ENCODE measurements at regions not wholly inside any gene's neighbourhood (a gene's known extent, or its start where the extent isn't known, plus 50 kb on each side); places are given as distances from the start of the nearest gene placed in this dataset.

DNA sequence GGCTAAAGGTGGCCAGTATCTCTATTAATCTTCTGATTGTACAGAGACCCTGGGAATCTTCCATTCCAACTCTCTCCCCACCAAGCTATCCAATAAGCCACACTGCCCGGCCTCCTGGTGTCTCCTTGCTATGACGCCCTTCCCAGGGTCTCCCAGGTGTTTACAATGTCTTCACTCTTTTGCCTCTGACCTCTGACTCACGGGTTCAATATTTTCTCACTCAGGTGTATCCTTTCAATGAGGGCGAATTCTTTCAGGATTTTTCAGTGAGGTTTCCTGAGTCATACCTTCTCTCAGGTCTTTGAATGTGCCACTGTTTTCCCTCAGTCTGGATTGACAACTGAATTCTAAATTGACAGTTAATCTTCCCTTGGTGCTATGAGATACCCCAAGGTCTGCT is 53.7 kb upstream of the IRX4 start:
- no TSS peak for BruUV-seq (replicated peaks)
- no peak for FAIRE-seq

DNA sequence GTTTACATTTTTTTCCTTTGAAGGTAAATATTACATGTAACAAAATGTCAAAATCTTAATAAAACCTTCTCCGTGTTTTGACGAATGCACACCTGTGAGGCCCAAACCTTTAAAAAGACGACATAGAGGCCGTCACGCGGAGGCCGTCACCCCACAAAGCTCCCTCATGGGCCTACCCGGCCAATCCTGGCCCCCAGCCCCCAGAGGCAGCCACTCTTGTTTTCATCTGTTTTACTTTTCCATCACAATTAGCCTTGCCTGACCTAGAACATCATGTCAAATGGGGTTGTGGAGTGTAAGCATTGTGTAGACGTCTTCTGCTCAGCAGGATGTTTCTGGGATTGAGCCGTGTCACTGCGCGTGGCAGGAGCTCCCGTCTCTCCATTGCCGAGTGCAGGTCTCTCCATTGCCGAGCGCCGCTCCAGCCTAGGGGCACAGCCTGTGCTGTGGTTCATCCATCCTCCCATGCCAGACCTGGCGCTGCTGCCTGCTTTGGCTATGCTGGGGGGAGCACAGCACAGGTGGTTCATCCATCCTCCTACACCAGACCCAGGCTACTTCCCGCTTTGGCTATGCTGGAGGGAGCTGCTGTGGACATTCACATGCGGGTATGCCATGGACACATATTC is 52.2 kb upstream of the IRX4 start:
- DNase-seq (ENCODE audit: low read depth, low spot score) (no peak), FAIRE-seq (no peak)
- TF ChIP-seq GATA2 (IDR thresholded peaks at IDR 0.05; ENCODE audit: insufficient read depth, insufficient read length, low read depth, low read length) (no peak), EZH2 (IDR thresholded peaks at IDR 0.05; ENCODE audit: borderline replicate concordance, low read depth, low read length, severe bottlenecking) (no peak), POLR2AphosphoS5 (IDR thresholded peaks at IDR 0.05; ENCODE audit: insufficient read depth, low read depth, low read length) (no peak), JUN (IDR thresholded peaks at IDR 0.05; ENCODE audit: borderline replicate concordance, insufficient read depth, insufficient read length, low read depth) (no peak), POLR2A (IDR thresholded peaks at IDR 0.05; ENCODE audit: low read depth, low read length) (no peak), MYC (IDR thresholded peaks at IDR 0.05; ENCODE audit: low read depth, low read length) (no peak), FOS (IDR thresholded peaks at IDR 0.05; ENCODE audit: borderline replicate concordance, insufficient read depth, low read length) (no peak)
- TF ChIP-seq, protein P1, sequence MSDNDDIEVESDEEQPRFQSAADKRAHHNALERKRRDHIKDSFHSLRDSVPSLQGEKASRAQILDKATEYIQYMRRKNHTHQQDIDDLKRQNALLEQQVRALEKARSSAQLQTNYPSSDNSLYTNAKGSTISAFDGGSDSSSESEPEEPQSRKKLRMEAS (IDR thresholded peaks at IDR 0.05; ENCODE audit: insufficient read depth, insufficient read length) = no peak
- TF ChIP-seq, protein P2, sequence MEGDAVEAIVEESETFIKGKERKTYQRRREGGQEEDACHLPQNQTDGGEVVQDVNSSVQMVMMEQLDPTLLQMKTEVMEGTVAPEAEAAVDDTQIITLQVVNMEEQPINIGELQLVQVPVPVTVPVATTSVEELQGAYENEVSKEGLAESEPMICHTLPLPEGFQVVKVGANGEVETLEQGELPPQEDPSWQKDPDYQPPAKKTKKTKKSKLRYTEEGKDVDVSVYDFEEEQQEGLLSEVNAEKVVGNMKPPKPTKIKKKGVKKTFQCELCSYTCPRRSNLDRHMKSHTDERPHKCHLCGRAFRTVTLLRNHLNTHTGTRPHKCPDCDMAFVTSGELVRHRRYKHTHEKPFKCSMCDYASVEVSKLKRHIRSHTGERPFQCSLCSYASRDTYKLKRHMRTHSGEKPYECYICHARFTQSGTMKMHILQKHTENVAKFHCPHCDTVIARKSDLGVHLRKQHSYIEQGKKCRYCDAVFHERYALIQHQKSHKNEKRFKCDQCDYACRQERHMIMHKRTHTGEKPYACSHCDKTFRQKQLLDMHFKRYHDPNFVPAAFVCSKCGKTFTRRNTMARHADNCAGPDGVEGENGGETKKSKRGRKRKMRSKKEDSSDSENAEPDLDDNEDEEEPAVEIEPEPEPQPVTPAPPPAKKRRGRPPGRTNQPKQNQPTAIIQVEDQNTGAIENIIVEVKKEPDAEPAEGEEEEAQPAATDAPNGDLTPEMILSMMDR (IDR thresholded peaks at IDR 0.05; ENCODE audit: extremely low read depth in 1 of 2, insufficient read depth in 1 of 2, low read depth in 1 of 2, low read length in 2 of 2) = no peak
- H3K79me2 ChIP-seq (ENCODE audit: control insufficient read depth, insufficient read depth, low read length) = no peaks in the 10 kb centered on the region
- no peaks in the 10 kb centered on the region for H3K9me3 ChIP-seq (replicated peaks; ENCODE audit: control insufficient read depth, insufficient read depth, low read length)
- H3K9me1 ChIP-seq (replicated peaks; ENCODE audit: control insufficient read depth, extremely low read depth, insufficient read depth, low read length) = no peaks in the 10 kb centered on the region
- dilution Hi-C loops (cut with MboI; ENCODE audit: extremely low pct_ligation_motif_present, low sequenced_read_pairs) = no loop called here
- H3K36me3 ChIP-seq (ENCODE audit: control insufficient read depth in 2 of 2, extremely low read depth in 1 of 2, insufficient read depth in 2 of 2, low read length in 2 of 2) = no peaks in the 10 kb centered on the region
- H3K27ac ChIP-seq (ENCODE audit: insufficient read depth, low read depth, low read length) = no peak overlapping the region
- H3K4me1 ChIP-seq (ENCODE audit: control insufficient read depth, extremely low read depth, insufficient read depth, low read length) = no peaks in the 10 kb centered on the region
- no peaks in the 10 kb centered on the region for H4K20me1 ChIP-seq (replicated peaks; ENCODE audit: control insufficient read depth, extremely low read depth, insufficient read depth, low read length)
- POLR2A ChIA-PET = no interaction called here
- H3K4me2 ChIP-seq (ENCODE audit: insufficient read depth, low read length) = no peak overlapping the region
- H3K27me3 ChIP-seq (ENCODE audit: control insufficient read depth in 2 of 2, insufficient read depth in 2 of 2, low read length in 2 of 2) = peaks cover 7 to 10% of the 10 kb centered on the region in 2 experiments
- H3K9ac ChIP-seq (replicated peaks; ENCODE audit: extremely low read depth, insufficient read depth, low read length) = no peak overlapping the region
- H3K4me3 ChIP-seq (replicated peaks in 1 of 3; ENCODE audit: insufficient read depth in 1 of 3, low read depth in 1 of 3, low read length in 3 of 3) = no peak overlapping the region
- intact Hi-C loops (cut with micrococcal nuclease) = no loop called here
- H2AFZ ChIP-seq (ENCODE audit: low read depth, low read length) = no peak overlapping the region
- BruUV-seq (replicated peaks) = no TSS peak
- CTCF ChIA-PET = no interaction called here

More for the DNA sequence above, 53.7 kb upstream of the IRX4 start:
- H3K79me2 ChIP-seq (ENCODE audit: control insufficient read depth, insufficient read depth, low read length) = no peaks in the 10 kb centered on the region
- no peaks in the 10 kb centered on the region for H3K4me1 ChIP-seq (ENCODE audit: control insufficient read depth, extremely low read depth, insufficient read depth, low read length)
- no peaks in the 10 kb centered on the region for H3K9me1 ChIP-seq (replicated peaks; ENCODE audit: control insufficient read depth, extremely low read depth, insufficient read depth, low read length)
- intact Hi-C loops (cut with micrococcal nuclease) = no loop called here
- H3K4me3 ChIP-seq (replicated peaks in 1 of 3; ENCODE audit: insufficient read depth in 1 of 3, low read depth in 1 of 3, low read length in 3 of 3) = no peak overlapping the region
- H3K4me2 ChIP-seq (ENCODE audit: insufficient read depth, low read length) = no peak overlapping the region
- H4K20me1 ChIP-seq (replicated peaks; ENCODE audit: control insufficient read depth, extremely low read depth, insufficient read depth, low read length) = no peaks in the 10 kb centered on the region
- H2AFZ ChIP-seq (ENCODE audit: low read depth, low read length) = no peak overlapping the region
- no peaks in the 10 kb centered on the region for H3K9me3 ChIP-seq (replicated peaks; ENCODE audit: control insufficient read depth, insufficient read depth, low read length)
- ChIA-PET POLR2A (no interaction called here), CTCF (no interaction called here)
- H3K27me3 ChIP-seq (ENCODE audit: control insufficient read depth in 2 of 2, insufficient read depth in 2 of 2, low read length in 2 of 2) = peaks cover 4% of the 10 kb centered on the region in 2 experiments
- no peaks in the 10 kb centered on the region for H3K36me3 ChIP-seq (ENCODE audit: control insufficient read depth in 2 of 2, extremely low read depth in 1 of 2, insufficient read depth in 2 of 2, low read length in 2 of 2)
- TF ChIP-seq, protein P1 (IDR thresholded peaks at IDR 0.05; ENCODE audit: insufficient read depth, insufficient read length) = no peak
- TF ChIP-seq MYC (IDR thresholded peaks at IDR 0.05; ENCODE audit: low read depth, low read length) (no peak), JUN (IDR thresholded peaks at IDR 0.05; ENCODE audit: borderline replicate concordance, insufficient read depth, insufficient read length, low read depth) (no peak), FOS (IDR thresholded peaks at IDR 0.05; ENCODE audit: borderline replicate concordance, insufficient read depth, low read length) (no peak)
- no peak overlapping the region for H3K27ac ChIP-seq (ENCODE audit: insufficient read depth, low read depth, low read length)
- dilution Hi-C loops (cut with MboI; ENCODE audit: extremely low pct_ligation_motif_present, low sequenced_read_pairs) = no loop called here
- no peak overlapping the region for H3K9ac ChIP-seq (replicated peaks; ENCODE audit: extremely low read depth, insufficient read depth, low read length)
- no peak for DNase-seq (ENCODE audit: low read depth, low spot score)

Measured in endothelial cell of umbilical vein (primary cell).